Mesothelial cell of epicardium (in vitro differentiated cells): ENCODE measurements at regions not wholly inside any gene's neighbourhood (a gene's known extent, or its start where the extent isn't known, plus 50 kb on each side); places are given as distances from the start of the nearest gene placed in this dataset.

Experiments used
- DNase-seq, 2 experiments: peaks; one replicate each; pipeline ENCODE4 v3.0.0; 2021; ENCODE audit warnings: low spot score in 2 of 2; ENCODE audit not compliant: unreplicated experiment in 2 of 2
- H3K27ac Mint-ChIP-seq: 2 replicates; pipeline ENCODE4 v1.8.0; 2021; ENCODE audit warnings: mixed read lengths
- H3K27me3 Mint-ChIP-seq: 2 replicates; pipeline ENCODE4 v1.8.0; 2021; ENCODE audit warnings: low read depth, mixed read lengths
- H3K36me3 Mint-ChIP-seq: 2 replicates; pipeline ENCODE4 v1.8.0; 2021; ENCODE audit warnings: mixed read lengths
- H3K4me1 Mint-ChIP-seq: 2 replicates; pipeline ENCODE4 v1.8.0; 2021; ENCODE audit warnings: mixed read lengths
- H3K4me3 Mint-ChIP-seq: 2 replicates; pipeline ENCODE4 v1.8.0; 2021; ENCODE audit warnings: mild to moderate bottlenecking, moderate library complexity, mixed read lengths
- H3K9me3 Mint-ChIP-seq: 2 replicates; pipeline ENCODE4 v1.8.0; 2021; ENCODE audit warnings: mixed read lengths
- TF ChIP-seq, protein P1 (sequence below): fragments of 200-600 bp; sonication (generic); IDR thresholded peaks from one replicate; pipeline ENCODE4 v1.5.0; 2021; ENCODE audit warnings: antibody characterized with exemption; ENCODE audit not compliant: unreplicated experiment

DNA sequence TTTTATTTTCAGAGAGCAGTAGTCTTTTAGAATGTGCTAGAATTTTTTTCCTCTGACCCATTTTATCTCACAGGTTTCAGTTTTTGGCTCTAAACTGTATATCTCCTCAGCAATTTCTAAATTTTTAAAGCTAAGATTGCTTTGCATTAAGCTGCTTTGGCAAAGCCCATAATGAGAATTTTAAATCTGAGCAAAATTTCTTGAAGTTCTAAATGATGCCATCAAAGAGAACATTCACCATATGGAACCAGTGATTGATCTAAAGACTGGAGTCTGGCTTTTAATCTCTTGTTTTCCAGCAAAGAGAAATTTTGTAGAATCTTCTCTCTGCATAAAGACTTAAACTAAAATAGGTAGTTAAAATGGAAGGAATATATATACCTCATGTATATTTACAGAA, 313.6 kb downstream of the TBC1D32 start:
- no peaks in the 10 kb centered on the region for H3K4me1 Mint-ChIP-seq
- H3K27ac Mint-ChIP-seq, result no peak overlapping the region
- TF ChIP-seq, protein P1, sequence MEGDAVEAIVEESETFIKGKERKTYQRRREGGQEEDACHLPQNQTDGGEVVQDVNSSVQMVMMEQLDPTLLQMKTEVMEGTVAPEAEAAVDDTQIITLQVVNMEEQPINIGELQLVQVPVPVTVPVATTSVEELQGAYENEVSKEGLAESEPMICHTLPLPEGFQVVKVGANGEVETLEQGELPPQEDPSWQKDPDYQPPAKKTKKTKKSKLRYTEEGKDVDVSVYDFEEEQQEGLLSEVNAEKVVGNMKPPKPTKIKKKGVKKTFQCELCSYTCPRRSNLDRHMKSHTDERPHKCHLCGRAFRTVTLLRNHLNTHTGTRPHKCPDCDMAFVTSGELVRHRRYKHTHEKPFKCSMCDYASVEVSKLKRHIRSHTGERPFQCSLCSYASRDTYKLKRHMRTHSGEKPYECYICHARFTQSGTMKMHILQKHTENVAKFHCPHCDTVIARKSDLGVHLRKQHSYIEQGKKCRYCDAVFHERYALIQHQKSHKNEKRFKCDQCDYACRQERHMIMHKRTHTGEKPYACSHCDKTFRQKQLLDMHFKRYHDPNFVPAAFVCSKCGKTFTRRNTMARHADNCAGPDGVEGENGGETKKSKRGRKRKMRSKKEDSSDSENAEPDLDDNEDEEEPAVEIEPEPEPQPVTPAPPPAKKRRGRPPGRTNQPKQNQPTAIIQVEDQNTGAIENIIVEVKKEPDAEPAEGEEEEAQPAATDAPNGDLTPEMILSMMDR, result no peak
- H3K27me3 Mint-ChIP-seq, result no peaks in the 10 kb centered on the region
- H3K9me3 Mint-ChIP-seq, result peaks cover 16% of the 10 kb centered on the region
- H3K36me3 Mint-ChIP-seq, result no peaks in the 10 kb centered on the region
- no peak for DNase-seq
- no peak overlapping the region for H3K4me3 Mint-ChIP-seq

DNA sequence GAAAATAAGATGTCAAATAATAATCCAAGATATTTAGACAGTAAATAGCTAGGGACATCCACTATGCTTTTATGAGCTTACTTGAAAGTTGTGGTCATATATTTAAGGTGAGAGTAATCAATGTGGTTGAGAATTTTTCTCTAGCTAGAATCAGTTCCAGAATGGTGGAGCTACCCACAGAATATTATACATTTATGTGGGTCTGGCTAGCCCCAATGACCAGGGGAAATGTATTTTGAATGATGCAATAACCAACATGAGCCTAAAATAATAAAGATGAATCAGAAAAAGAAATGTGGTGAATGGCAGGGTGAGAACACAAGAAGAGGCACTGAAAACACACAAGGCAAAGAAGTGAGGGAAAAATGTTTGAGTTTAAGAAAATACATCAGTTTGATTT, 325.7 kb downstream of the TBC1D32 start:
- no peak overlapping the region for H3K27ac Mint-ChIP-seq

DNA sequence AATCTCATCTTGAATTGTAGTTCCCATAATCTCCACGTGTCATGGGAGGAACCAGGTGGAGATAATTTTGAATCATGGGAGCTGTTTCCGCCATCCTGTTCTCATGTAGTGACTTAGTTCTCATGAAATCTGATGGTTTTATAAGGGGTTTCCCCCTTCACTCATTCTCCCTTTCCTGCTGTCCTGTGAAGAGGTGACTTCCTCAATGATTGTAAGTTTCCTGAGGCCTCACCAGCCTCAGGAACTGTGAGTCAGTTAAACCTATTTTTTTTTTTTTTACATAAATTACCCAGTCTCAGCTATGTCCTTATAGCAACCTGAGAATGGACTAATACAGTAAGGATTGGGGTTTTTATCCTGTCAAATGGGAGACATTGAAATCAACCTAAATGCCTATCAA, 328.3 kb downstream of the TBC1D32 start:
- peaks cover 4% of the 10 kb centered on the region for H3K36me3 Mint-ChIP-seq
- no peak for DNase-seq
- H3K4me1 Mint-ChIP-seq, result peaks cover 3% of the 10 kb centered on the region
- TF ChIP-seq, protein P1, result no peak
- H3K9me3 Mint-ChIP-seq, result peaks cover 19% of the 10 kb centered on the region
- H3K4me3 Mint-ChIP-seq, result no peak overlapping the region
- no peaks in the 10 kb centered on the region for H3K27me3 Mint-ChIP-seq
- no peak overlapping the region for H3K27ac Mint-ChIP-seq

More for the DNA sequence above, 325.7 kb downstream of the TBC1D32 start:
- TF ChIP-seq, protein P1, result no peak
- Mint-ChIP-seq H3K27me3 (no peaks in the 10 kb centered on the region), H3K9me3 (peaks cover 4% of the 10 kb centered on the region), H3K36me3 (no peaks in the 10 kb centered on the region), H3K4me3 (no peak overlapping the region), H3K4me1 (peaks cover 3% of the 10 kb centered on the region)
- DNase-seq, result no peak

DNA sequence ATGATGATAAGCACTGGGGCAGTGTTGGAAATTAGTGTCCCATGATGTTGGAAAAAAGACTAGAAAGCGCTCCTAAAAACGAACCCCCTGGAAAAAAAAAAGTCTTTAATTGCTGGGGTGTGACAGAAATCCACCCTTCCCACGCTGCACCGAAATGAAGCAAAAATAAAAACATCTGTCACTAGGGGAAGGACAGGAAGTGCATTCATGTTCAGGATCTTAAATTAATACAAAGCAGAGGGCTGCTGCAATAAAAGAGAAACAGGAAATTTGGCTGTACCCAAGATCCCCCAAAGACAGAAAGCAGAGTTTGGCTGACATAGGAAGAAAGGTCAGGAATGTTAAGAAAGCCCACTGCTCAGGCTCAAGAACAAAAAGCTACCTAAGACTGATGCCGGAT, 333.9 kb downstream of the TBC1D32 start:
- TF ChIP-seq, protein P1, result no peak
- Mint-ChIP-seq H3K4me3 (no peak overlapping the region), H3K4me1 (peaks cover 5% of the 10 kb centered on the region), H3K9me3 (peaks cover 15% of the 10 kb centered on the region), H3K36me3 (peaks cover 4% of the 10 kb centered on the region), H3K27ac (no peak overlapping the region), H3K27me3 (no peaks in the 10 kb centered on the region)
- DNase-seq, result no peak

DNA sequence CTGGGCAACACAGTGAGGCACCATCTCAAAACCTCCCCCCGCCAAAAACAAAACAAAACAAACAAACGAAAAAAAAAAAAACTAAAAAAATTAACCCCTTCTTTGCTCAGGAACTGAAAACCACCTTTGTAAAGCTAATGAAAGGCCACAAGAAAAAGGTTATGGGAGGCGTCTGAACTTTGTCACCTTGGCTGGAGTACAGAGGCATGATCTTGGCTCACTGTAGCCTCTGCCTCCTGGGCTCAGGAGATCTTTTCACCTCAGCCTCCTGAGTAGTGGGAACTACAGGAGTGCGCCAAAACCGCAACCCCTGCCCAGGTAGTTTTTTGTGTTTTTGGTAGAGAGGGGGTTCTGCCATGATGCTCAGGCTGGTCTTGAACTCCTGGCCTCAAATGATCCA, 337.9 kb downstream of the TBC1D32 start:
- Mint-ChIP-seq H3K27ac (no peak overlapping the region), H3K36me3 (no peaks in the 10 kb centered on the region), H3K4me3 (no peak overlapping the region), H3K27me3 (peaks cover 2% of the 10 kb centered on the region), H3K9me3 (no peaks in the 10 kb centered on the region), H3K4me1 (peaks cover 5% of the 10 kb centered on the region)
- no peak for DNase-seq
- TF ChIP-seq, protein P1, result no peak

DNA sequence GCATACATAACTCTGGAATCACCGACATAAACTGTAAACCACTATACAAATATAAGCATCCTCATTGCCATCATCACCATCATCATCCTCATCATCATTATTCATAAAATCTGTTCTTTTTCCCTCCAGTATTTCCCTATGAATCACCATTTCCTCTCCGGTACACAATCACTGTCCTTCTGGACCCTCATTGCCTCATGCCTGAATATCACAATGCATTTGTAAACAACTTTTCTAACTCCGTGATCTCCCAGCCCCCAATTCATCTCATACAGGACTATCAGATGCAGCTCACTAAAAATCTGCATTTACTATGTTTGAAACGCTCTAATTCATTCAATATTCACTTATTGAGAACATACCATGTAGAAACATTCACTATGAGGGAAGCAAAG, 339.7 kb downstream of the TBC1D32 start:
- TF ChIP-seq, protein P1, result no peak
- no peak overlapping the region for H3K27ac Mint-ChIP-seq
- no peaks in the 10 kb centered on the region for H3K9me3 Mint-ChIP-seq
- H3K4me1 Mint-ChIP-seq, result no peaks in the 10 kb centered on the region
- no peak for DNase-seq
- H3K36me3 Mint-ChIP-seq, result no peaks in the 10 kb centered on the region
- peaks cover 2% of the 10 kb centered on the region for H3K27me3 Mint-ChIP-seq
- no peak overlapping the region for H3K4me3 Mint-ChIP-seq
